HG03103 (cell line): ENCODE measurements at regions not wholly inside any gene's neighbourhood (a gene's known extent, or its start where the extent isn't known, plus 50 kb on each side); places are given as distances from the start of the nearest gene placed in this dataset.
"Not testable (repeated sequence)": the region's sequence is repeated elsewhere in the genome, so short reads cannot be mapped to it uniquely, and the experiment has no call there.

Source experiments
- ATAC-seq: cut with Tn5 transposase; IDR thresholded peaks from one replicate; pipeline ENCODE4 v1.9.1; 2021; ENCODE audit warnings: low read depth; ENCODE audit not compliant: unreplicated experiment

DNA sequence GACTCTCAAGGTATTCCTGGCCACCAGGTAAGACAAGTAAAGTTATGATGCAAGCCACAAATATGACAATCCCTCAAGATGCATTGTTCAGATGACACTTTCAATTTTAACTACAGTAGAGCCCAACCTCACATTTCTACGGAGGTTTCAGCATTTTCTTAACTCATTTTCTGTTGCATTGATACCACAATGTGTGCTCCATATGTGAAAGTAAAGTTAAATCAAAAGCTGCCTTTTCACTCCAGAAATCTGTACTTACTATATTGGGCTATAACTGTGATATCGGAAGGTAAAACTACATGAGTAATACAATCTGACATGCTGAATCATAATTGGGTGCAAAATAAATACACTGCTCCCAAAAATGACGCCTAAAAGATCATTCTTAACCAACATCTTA is 333.6 kb upstream of the MEF2C start:
- no peak for ATAC-seq

DNA sequence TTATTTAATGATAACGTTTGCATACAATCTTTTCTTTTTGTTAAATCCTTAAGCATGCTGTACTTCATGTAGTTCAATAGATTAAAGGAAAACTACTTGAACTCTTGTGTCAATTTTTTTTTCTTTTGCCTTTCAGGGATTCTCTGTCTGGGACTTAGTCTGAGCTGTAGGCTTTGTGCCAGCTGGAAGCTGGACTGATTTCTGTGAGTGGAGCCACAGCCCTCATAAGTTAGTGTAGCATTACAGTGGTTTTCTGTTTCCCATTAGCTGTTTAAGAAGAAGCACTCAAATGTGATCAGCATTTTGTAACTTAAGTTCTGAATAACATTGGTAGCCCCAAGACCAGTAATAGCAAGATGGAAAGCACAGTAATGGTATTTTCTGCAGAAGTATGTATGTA is 330.6 kb upstream of the MEF2C start:
- no peak for ATAC-seq

- ATAC-seq: no peak
Observed at GRCh38 chr5:89211836-89212235, 328.9 kb upstream of the MEF2C start.

DNA sequence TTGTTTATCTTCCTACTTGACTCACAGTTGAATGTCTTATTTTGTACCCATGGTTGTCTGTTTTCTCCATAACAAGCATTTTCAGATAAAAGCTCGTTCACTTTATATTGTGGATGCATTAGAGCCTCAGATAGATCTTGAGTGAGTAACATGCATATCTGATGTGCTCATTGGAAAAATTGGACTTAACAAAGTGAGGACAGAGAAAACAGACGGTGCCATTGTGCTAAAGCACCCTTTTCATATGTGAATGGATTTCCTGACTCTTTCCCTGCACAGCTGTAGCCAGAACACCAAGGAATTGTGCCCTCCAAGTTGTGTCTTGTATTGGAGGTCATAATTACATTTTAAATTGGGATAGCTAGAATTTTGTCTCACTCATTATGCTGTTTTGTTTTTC is 325.8 kb upstream of the MEF2C start:
- ATAC-seq: no peak

GRCh38 chr5:89208392-89208791 is 325.4 kb upstream of the MEF2C start:
- ATAC-seq: no peak

DNA sequence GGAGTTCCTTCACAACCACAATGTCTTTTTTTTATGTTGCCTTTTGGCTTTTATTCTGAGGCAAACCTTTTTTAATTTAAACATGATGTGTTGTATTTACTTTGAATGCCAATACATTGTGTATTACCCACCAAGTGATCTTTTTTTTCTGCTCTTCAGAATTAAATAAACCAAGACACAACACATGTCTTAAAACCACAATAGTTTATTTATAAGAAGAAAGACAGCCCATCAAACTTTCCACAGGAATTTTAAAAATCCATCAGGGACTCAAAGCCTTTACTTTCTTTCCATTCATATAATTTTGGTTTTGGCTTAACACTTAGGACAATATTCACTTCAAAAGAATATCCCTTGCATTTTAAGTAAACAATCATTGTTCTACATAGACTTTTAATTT is 321.8 kb upstream of the MEF2C start:
- ATAC-seq: no peak

GRCh38 chr5:89203611-89204010 is 320.6 kb upstream of the MEF2C start:
- no peak for ATAC-seq

DNA sequence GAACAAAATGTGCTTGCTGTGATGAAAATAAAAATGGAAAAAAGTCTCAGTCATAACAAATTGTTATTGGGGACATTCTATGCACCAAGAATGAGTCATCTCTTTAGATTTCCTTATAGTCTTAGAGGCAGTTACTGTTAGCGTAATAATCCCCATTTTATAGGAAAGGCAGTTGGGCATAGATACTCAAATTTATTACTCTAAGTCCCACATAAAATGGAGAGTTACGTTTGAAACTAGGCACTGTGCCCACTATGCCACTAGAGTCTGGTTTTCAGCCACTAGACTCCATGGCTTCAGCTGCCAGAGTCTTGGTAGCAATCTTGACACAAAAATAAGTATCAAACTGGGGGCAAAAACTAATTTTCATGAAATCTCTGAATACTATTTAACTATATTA is 317.9 kb upstream of the MEF2C start:
- no peak for ATAC-seq

DNA sequence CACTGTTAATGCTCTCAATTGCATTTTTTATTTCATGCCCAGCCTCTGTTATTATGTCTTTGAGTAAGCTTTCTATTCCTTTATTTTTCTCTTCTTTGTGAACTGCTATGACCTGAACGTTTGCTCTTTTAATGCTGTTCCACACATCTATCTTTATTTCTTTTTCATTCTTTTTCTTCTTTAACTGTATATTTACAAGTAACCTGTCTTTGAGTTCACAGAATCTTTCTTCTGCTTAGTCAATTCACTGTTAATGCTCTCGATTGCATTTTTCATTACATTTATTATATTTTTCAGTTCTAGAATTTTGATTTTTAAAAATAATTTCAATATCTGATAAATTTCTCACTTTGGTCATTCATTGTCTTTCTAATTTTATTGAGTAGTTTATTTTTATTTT is 316.3 kb upstream of the MEF2C start:
- ATAC-seq: no peak

DNA sequence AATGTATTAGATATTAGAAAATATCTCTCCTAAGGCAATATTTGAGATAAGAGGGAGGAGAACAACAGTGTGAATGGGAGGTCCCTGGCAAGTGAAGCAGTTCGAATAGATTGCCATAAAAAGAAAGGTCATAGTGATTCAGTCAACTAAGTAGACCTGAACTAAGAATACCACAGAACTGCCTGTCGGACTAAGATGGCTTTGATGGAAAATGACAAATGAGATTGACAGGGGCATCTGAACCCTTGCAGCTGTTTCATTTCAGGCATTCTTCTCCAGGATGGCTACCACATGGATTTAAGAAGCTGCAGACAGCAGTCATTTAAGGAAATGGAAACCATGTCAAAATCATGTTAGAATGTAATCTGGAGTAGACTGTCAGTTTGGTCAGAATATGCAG is 308.4 kb upstream of the MEF2C start:
- no peak for ATAC-seq

- ATAC-seq: no peak
Observed at GRCh38 chr5:89190515-89191265, 307.7 kb upstream of the MEF2C start.

DNA sequence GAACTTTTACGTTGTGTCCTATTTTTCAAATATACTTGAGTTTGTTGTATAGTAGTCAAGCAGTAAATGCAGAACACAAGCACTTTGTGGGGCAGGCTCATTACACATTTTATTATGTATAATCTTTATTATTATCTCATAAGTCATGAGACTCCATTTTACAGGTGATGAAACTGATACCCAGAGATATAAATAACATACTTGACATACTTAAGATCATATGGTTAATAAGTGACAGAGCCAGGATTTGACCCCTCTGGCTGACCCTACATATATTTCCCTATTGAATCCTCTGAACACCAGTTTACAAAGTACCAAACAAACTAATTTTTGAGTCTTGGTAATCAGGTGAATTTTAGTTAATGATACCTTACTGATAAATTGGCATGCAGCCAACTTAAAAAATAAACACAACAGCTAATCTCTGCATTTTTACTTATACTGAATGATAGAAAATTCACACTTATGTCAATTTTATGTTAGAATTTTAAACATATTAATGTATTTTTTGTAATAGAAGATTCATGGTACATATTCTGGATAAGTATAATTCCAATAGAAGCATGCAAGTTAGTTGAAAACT is 305.0 kb upstream of the MEF2C start:
- ATAC-seq: no peak

- ATAC-seq: no peak
Observed at GRCh38 chr5:89187268-89187667, 304.3 kb upstream of the MEF2C start.

DNA sequence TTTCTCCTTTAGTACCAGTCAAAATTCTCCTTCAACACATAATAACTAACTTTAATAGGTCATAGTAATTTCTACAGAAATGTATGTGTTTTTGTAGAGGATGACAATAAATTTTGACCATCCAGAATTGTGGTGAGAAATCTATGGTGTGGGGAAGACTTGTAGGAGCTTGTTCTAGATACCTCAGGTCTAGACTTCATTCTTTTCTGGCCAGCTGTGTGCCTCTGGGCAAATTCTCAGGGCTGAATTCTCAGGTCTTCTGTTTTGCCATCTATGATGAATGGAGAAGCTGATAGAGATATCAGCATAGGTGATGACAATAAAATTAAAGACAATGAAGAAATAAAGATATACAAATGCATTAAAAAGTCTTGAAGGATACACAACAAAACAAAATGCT is 298.6 kb upstream of the MEF2C start:
- no peak for ATAC-seq

GRCh38 chr5:89179731-89180130 is 296.7 kb upstream of the MEF2C start:
- no peak for ATAC-seq

GRCh38 chr5:89178541-89178940 is 295.6 kb upstream of the MEF2C start:
- no peak for ATAC-seq

GRCh38 chr5:89173528-89173927 is 290.5 kb upstream of the MEF2C start:
- no peak for ATAC-seq

GRCh38 chr5:89168766-89169165 is 285.8 kb upstream of the MEF2C start:
- no peak for ATAC-seq

- not testable (repeated sequence) for ATAC-seq
Observed at GRCh38 chr5:89164703-89165102, 281.7 kb upstream of the MEF2C start.

DNA sequence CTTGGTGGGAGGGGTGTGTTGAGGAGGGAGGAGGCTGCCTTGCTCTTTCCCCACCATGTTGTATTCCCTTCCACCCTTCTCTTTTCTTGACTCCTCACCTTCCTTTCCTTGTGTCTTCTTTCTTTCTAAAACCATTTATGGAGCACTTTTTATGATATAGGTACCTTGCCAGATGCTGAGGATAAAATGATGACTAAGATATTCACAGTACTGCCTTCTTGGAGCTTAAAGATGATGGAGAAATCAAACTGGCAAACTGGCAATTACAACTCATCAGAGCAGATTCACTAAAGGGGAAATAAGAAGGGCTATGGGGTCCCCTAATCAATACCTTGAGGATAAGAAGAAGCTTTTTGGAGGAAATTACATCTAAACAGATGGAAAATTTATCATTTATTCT is 273.2 kb upstream of the MEF2C start:
- ATAC-seq: no peak

DNA sequence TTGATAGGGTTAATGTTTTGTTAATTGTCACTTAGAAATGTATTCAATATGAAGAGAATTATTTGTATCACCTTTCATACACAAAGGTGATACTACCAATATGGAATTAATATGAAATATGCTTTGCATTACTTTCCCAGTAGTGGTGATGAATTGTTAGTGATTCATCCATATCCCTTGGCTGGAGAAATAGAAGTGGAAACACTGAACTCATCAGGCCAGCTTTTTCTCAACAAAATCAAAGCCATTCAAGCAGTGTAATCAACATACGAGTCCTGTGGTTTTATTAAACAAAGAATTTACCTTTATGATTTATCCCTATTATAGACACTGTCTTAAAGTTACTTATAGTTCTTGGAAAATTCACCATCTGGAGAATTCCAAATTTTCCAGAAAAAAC is 264.0 kb upstream of the MEF2C start:
- no peak for ATAC-seq

DNA sequence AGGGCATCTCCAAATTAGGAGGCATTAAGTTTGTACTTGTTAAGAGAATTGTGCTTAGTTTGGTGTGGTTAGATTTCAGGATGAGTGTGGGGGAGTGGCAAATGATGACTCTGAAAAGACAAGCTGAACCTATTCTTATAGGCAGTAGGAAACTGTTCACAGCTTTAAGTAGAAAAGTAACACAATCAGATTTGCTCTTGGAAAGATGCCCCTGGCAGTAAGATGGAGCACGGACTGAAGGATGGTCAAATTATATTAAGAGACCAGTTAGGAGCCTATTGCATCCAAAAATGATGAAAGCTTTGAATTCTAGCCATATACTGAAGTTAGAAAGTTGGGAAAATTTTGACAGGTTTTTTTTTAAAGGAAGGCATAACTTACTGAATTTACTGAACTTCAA is 254.2 kb upstream of the MEF2C start:
- no peak for ATAC-seq

DNA sequence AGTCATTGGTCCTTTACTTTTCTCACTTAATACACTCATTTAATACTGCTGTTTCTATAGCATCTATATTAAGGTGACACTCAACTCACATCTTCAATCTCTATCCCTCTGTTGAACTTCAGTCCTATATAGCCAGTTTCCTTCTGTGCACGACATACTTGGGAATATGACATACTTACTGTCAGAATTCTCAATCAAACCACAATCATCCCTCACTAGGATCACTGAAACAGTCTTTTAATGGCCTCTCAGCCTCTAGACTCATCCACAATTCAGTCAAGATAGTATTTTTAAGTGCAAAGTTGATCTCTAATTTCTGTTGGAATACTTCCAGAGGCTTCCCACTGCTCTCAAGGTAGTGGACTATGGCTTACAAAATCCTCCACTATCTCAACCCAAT is 251.0 kb upstream of the MEF2C start:
- no peak for ATAC-seq
